ENCODE measurements at regions not wholly inside any gene's neighbourhood (a gene's known extent, or its start where the extent isn't known, plus 50 kb on each side); places are given as distances from the start of the nearest gene placed in this dataset.

DNA sequence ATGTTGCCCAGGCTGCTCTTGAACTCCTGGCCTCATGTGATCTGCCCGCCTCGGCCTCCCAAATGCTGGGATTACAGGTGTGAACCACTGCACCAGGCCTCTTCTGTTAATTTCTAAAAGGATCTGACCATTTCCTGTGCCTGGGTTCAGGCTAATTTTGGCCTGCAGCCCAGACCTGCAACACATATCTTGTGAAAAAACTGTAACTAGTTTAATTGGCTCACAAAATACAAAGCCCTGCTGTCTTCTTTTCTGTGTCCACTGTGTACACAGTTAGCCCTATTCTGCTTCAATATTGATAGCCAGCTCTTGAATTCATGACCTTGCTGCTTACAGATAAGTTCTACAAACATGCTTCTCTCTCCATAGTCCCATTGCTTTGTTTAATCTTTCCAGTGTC, 753.5 kb downstream of the PDHA2 start:
- Mint-ChIP-seq H3K36me3 (ENCODE audit: low read depth) (no peaks in the 10 kb centered on the region), H3K4me3 (no peak overlapping the region), H3K27me3 (no peaks in the 10 kb centered on the region), H3K4me1 (no peaks in the 10 kb centered on the region), H3K9me3 (peaks cover 8% of the 10 kb centered on the region), H3K27ac (no peak overlapping the region)
- no peak for DNase-seq
- ChIA-PET CTCF (no interaction called here), POLR2A (no interaction called here)

DNA sequence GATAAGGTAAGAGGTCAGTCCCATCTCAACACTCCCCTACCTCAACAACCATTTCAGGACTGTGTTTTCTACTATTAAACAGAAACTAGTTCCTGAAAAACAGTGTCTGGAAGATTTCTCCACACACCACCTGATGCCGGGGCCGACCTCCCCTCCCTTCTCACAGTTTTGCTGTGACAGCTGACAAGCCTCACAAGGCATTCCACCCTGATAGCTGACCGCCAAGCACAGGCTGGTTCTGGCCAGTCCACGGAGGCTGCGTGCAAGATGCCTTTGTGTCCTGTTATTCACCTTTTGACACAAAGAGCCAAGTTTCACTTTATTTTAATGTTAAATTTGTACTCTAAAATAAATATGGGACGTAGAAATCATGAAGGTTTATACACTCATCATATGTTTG, 758.6 kb downstream of the PDHA2 start:
- Mint-ChIP-seq H3K4me3 (no peak overlapping the region), H3K27me3 (no peaks in the 10 kb centered on the region)
- POLR2A ChIA-PET, result no interaction called here

DNA sequence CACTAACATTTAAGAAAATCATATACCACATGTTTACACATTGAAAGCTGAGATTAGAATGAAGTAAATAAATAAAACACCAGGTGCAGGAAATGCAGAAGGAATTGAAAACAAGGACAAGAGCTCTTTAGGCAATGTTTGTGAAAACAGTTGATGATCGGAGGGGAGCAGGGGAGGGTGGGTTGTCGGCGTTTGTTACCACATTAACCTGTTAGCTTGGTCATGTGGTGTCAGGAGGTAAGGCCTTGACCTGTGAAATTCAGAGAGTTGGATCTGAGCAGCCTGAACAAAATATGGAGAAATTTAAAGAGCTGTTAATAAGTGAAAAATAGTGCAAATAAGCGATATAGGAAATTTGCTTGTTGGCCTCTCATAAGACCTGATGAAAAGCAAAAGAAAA, 759.9 kb downstream of the PDHA2 start:
- Mint-ChIP-seq H3K4me3 (no peak overlapping the region), H3K36me3 (ENCODE audit: low read depth) (no peaks in the 10 kb centered on the region), H3K27me3 (no peaks in the 10 kb centered on the region), H3K27ac (no peak overlapping the region), H3K4me1 (no peaks in the 10 kb centered on the region), H3K9me3 (no peaks in the 10 kb centered on the region)
- DNase-seq, result no peak
- ChIA-PET POLR2A (no interaction called here), CTCF (no interaction called here)

More for the DNA sequence above, 758.6 kb downstream of the PDHA2 start:
- Mint-ChIP-seq H3K4me1 (no peaks in the 10 kb centered on the region), H3K36me3 (ENCODE audit: low read depth) (no peaks in the 10 kb centered on the region), H3K9me3 (no peaks in the 10 kb centered on the region), H3K27ac (no peak overlapping the region)
- CTCF ChIA-PET, result no interaction called here
- DNase-seq, result no peak

DNA sequence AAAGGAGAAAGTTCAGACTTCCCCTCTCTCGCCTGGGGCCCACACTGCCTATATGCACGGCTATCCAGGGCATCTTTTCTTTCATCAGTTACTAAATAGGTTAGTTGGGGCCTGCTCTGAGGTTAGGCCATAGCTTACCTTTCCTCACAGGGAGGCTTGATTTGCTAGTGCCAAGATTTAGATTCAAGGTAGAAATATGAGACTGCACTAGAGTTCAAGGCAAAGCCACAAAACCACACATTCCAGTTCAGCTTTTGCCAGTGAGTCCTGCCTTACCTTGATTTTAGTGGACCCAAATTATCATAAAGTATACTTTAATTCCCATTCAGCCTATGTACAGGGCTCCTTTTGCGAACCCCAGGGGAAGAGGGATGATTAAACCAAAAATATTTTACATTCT, 762.8 kb downstream of the PDHA2 start:
- no peak overlapping the region for H3K4me3 Mint-ChIP-seq
- H3K27ac Mint-ChIP-seq, result no peak overlapping the region
- ChIA-PET CTCF (no interaction called here), POLR2A (no interaction called here)
- DNase-seq, result no peak
- no peaks in the 10 kb centered on the region for H3K27me3 Mint-ChIP-seq
- no peaks in the 10 kb centered on the region for H3K4me1 Mint-ChIP-seq
- H3K9me3 Mint-ChIP-seq, result no peaks in the 10 kb centered on the region
- H3K36me3 Mint-ChIP-seq (ENCODE audit: low read depth), result no peaks in the 10 kb centered on the region

DNA sequence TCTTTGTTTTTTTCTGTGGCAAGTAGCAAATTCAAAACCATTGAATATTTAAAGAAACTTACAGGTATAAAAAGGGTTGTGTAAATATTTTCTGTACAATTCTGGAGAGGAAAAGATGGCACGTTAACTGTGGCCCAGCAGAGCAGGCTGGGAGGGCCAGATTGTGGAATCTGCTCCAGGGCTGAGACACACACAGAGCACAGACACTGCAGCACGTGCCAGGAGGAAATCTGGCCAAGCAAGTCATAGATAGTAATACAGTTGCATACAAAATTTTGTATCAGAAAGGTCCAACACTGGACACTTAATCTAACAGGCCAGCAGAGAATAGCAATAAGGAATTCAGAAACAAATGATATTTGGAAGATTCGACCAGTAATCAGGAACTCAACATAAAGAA, 763.7 kb downstream of the PDHA2 start:
- Mint-ChIP-seq H3K4me1 (no peaks in the 10 kb centered on the region), H3K9me3 (no peaks in the 10 kb centered on the region), H3K36me3 (ENCODE audit: low read depth) (no peaks in the 10 kb centered on the region), H3K27me3 (no peaks in the 10 kb centered on the region), H3K4me3 (no peak overlapping the region), H3K27ac (no peak overlapping the region)
- ChIA-PET POLR2A (no interaction called here), CTCF (no interaction called here)
- DNase-seq, result no peak

DNA sequence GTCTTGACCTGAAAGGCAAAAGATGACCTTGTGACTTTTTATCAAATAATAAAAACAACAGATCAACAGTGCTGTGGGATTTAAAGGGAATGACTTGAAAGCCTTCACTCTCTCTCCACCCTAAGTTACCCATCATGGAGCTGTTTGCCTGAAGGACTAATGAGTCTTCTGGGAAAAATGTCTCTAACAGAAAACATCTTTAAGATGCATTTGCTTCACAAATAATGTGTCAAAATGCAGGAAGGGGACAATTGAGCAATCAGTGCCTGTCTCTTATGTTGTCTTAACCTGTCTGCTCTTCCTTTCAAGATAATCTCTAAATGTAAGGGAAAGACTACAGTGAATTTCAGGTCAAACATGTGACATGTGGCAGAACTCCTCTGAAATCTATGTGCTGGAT, 766.6 kb downstream of the PDHA2 start:
- Mint-ChIP-seq H3K27ac (no peak overlapping the region), H3K36me3 (ENCODE audit: low read depth) (no peaks in the 10 kb centered on the region), H3K4me1 (no peaks in the 10 kb centered on the region), H3K9me3 (no peaks in the 10 kb centered on the region), H3K4me3 (no peak overlapping the region), H3K27me3 (no peaks in the 10 kb centered on the region)
- ChIA-PET CTCF (no interaction called here), POLR2A (no interaction called here)
- DNase-seq, result no peak

DNA sequence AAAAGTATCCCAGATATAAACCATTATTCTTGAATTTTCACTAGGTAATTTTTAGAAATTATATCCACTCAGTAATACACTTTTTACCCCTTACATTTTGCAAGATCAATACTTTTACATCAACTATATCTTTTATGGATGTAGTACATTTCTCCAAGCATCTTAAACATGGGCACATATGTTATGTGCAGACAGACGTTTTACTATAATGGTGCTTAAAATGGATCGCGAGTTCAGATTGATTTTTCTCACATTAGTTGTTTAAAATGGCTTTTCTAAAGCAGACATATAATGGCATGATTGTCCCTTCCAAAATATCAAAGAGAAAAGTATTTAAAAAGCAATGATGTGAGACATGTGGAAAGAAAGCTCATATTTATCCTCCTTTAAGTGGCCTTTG, 786.1 kb downstream of the PDHA2 start:
- no peak overlapping the region for H3K4me3 Mint-ChIP-seq
- H3K27me3 Mint-ChIP-seq, result no peaks in the 10 kb centered on the region
- no peaks in the 10 kb centered on the region for H3K4me1 Mint-ChIP-seq
- no peaks in the 10 kb centered on the region for H3K36me3 Mint-ChIP-seq (ENCODE audit: low read depth)
- no peak overlapping the region for H3K27ac Mint-ChIP-seq
- CTCF ChIA-PET, result no interaction called here
- POLR2A ChIA-PET, result no interaction called here
- peaks cover 2% of the 10 kb centered on the region for H3K9me3 Mint-ChIP-seq
- DNase-seq, result no peak

DNA sequence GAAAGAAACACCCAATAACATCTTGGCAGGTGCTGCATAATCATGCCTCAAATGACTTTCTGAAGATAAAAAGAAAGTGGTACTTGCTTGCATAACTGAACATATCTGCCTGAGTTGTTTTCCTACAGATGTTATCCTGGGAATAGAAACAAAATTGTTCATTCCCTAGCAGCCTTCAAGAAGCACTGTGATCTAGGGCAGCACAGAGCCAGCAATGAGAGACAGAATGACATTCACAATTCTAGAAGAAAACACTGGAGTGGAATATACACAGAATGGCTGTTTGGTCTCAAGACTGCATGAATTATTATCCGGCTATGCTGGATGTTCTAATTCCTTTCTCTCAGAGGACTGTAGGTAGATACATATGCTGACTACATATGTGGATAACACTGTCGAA, 790.9 kb downstream of the PDHA2 start:
- H3K9me3 Mint-ChIP-seq, result no peaks in the 10 kb centered on the region
- ChIA-PET POLR2A (no interaction called here), CTCF (no interaction called here)
- no peaks in the 10 kb centered on the region for H3K36me3 Mint-ChIP-seq (ENCODE audit: low read depth)
- H3K27me3 Mint-ChIP-seq, result no peaks in the 10 kb centered on the region
- H3K27ac Mint-ChIP-seq, result no peak overlapping the region
- H3K4me3 Mint-ChIP-seq, result no peak overlapping the region
- DNase-seq, result no peak
- no peaks in the 10 kb centered on the region for H3K4me1 Mint-ChIP-seq

DNA sequence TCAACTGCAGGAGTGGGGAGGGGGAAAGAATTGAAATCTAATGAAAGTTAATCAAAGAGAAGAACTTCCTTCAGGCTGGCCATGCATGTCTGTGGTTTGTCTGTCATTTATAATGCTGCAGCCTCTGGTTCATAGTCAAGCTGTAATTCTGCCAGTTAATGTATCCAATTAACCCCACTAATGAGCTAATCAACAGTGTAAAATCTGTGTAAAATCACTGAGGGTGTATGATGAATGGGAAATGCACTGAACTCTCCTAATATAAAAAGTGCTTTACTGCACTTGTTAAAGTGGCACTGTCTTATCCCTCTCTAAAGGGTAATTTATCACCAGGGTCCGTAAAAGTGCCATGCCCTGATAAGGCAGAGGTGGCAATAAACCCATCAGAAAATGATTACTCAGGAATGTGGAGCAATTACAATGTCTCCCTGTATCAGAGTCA, 798.1 kb downstream of the PDHA2 start:
- Mint-ChIP-seq H3K4me3 (no peak overlapping the region), H3K9me3 (peaks cover 4% of the 10 kb centered on the region), H3K27me3 (no peaks in the 10 kb centered on the region), H3K27ac (no peak overlapping the region), H3K4me1 (no peaks in the 10 kb centered on the region), H3K36me3 (ENCODE audit: low read depth) (no peaks in the 10 kb centered on the region)
- POLR2A ChIA-PET, result no interaction called here
- CTCF ChIA-PET, result no interaction called here
- no peak for DNase-seq

DNA sequence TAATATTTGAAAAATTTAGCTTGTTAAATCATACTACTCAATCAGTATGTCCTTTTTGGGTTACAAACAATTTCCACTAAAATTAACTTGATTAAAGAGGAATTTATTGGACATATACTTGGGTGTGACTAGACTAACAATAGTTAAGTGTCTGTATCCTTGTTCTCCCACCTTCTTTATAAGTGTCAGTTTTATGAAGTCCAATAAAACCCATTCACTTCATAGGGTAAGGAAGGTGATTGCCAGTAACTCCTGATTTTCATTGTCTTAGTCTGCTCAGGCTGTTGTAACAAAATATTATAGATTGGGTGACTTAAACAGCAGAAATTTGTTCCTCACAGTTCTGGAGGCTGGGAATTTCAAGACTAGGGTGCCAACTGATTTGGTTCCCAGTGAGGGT, 800.0 kb downstream of the PDHA2 start:
- ChIA-PET CTCF (no interaction called here), POLR2A (no interaction called here)
- H3K27me3 Mint-ChIP-seq, result no peaks in the 10 kb centered on the region
- no peak for DNase-seq
- no peak overlapping the region for H3K4me3 Mint-ChIP-seq
- H3K4me1 Mint-ChIP-seq, result no peaks in the 10 kb centered on the region
- H3K36me3 Mint-ChIP-seq (ENCODE audit: low read depth), result no peaks in the 10 kb centered on the region
- H3K27ac Mint-ChIP-seq, result no peak overlapping the region
- peaks cover 4% of the 10 kb centered on the region for H3K9me3 Mint-ChIP-seq

DNA sequence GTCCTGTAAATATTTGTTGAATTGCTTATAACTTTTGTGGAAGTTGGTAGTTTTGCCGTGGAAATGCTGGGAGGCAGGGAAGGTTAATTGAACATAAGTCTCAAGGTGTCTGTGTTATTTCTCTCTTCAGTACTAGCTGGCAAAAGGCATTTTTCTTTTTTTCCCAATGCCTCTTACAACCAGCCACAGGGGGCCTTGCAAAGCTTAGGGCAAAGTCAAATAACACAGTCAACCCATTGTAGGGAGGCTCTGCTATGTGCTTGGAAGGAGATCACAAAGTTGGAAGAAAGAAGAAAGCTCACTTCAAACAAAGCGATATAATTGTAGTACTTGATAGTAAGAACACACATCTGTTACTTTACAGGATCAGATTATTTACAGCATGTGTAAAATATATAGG, 802.6 kb downstream of the PDHA2 start:
- no peaks in the 10 kb centered on the region for H3K4me1 Mint-ChIP-seq
- ChIA-PET POLR2A (no interaction called here), CTCF (no interaction called here)
- no peak overlapping the region for H3K27ac Mint-ChIP-seq
- no peaks in the 10 kb centered on the region for H3K27me3 Mint-ChIP-seq
- no peak for DNase-seq
- H3K36me3 Mint-ChIP-seq (ENCODE audit: low read depth), result no peaks in the 10 kb centered on the region
- no peak overlapping the region for H3K4me3 Mint-ChIP-seq
- H3K9me3 Mint-ChIP-seq, result peaks cover 2% of the 10 kb centered on the region

DNA sequence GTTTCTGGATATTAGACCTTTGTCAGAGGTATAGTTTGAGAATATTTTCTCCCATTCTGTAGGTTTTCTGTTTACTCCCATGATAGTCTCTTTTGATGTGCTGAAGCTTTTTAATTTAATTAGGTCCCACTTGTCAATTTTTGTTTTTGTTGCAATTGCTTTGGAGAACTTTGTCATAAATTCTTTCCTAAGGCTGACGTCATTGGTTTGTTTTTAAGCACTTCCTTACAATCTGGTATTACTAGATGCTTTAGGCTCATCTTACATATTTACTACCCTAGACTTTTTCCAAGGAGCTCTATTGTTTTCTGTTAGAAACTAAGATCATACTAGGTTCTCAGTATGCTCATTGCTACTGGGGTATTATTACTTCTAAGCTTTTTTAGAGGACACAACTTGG, 806.3 kb downstream of the PDHA2 start:
- POLR2A ChIA-PET, result no interaction called here

DNA sequence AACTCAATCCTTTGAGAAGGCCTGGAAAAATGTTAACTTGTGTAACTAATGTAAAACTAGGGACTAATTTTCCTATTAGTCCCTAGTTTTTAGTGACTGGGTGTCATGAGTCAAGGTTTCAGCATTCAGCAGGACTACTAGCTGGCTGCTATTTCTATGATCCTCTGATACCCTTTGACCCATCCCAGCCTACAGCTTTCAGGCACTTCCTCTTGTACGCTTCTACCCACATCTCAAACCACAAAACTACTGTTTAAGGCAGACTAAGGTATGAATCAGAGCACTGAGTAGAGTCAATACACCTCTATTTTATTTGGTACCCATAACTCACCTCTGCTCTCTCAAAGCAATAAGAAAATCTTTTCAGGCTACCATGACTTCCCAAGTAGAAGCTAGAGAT, 809.6 kb downstream of the PDHA2 start:
- Mint-ChIP-seq H3K27me3 (no peaks in the 10 kb centered on the region), H3K9me3 (peaks cover 2% of the 10 kb centered on the region), H3K4me3 (no peak overlapping the region), H3K27ac (no peak overlapping the region), H3K4me1 (no peaks in the 10 kb centered on the region), H3K36me3 (ENCODE audit: low read depth) (no peaks in the 10 kb centered on the region)
- ChIA-PET POLR2A (no interaction called here), CTCF (no interaction called here)
- DNase-seq, result no peak

More for the DNA sequence above, 806.3 kb downstream of the PDHA2 start:
- CTCF ChIA-PET, result no interaction called here
- Mint-ChIP-seq H3K4me3 (no peak overlapping the region), H3K27ac (no peak overlapping the region), H3K27me3 (no peaks in the 10 kb centered on the region), H3K9me3 (peaks cover 2% of the 10 kb centered on the region), H3K36me3 (ENCODE audit: low read depth) (no peaks in the 10 kb centered on the region), H3K4me1 (no peaks in the 10 kb centered on the region)
- DNase-seq, result no peak

DNA sequence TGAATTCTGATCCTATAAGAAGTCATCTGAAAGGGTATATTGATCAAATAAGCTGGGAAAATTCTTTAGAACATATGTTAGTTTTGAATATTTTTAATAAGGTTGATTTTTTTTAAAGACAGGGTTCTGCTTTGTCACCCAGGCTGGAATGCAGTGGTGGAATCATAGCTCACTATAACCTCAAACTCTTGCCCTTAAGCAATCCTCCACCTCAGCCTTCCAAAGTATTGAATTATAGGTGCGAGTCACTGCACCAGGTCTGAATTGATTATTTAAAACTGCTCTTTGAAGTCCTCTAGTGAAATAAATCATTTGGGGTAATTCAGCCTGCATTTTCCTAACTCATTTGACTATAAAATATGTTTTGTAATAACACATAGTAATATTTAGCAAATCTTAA, 812.3 kb downstream of the PDHA2 start:
- DNase-seq, result no peak
- Mint-ChIP-seq H3K4me3 (no peak overlapping the region), H3K9me3 (no peaks in the 10 kb centered on the region), H3K4me1 (no peaks in the 10 kb centered on the region), H3K27ac (no peak overlapping the region), H3K27me3 (no peaks in the 10 kb centered on the region), H3K36me3 (ENCODE audit: low read depth) (no peaks in the 10 kb centered on the region)
- ChIA-PET POLR2A (no interaction called here), CTCF (no interaction called here)

DNA sequence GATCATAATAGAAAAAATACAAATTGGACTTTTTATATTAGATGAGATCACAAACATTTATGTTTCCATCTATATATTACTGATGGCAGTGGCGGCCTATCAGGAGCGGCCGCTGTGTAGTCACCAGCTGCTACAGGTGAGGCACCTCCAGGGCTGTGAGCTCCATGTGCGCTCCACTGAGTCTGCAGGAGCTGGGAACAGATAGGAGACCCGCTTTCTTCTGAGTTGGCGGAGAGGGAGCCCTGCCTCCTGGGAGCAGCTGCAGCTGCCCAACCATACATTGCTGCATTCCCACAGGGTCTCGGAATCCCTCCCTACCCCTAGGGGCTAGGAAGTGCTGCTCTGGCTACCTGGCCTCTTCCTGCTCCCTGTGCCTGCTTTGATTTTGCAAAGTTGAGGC, 812.9 kb downstream of the PDHA2 start:
- Mint-ChIP-seq H3K36me3 (ENCODE audit: low read depth) (no peaks in the 10 kb centered on the region), H3K4me3 (no peak overlapping the region), H3K4me1 (no peaks in the 10 kb centered on the region), H3K27me3 (no peaks in the 10 kb centered on the region), H3K9me3 (no peaks in the 10 kb centered on the region), H3K27ac (no peak overlapping the region)
- DNase-seq, result no peak
- CTCF ChIA-PET, result no interaction called here
- POLR2A ChIA-PET, result no interaction called here

Measured in activated CD4-positive, alpha-beta memory T cell treated with anti-CD3 and anti-CD28 coated beads, Interleukin-2, amount 10 ng/mL, durations not matched to agents 7 days and 5 days (primary cell).